Activated gamma-delta T cell treated with Interleukin-2 at 50 U/mL for 16 hours (primary cell): ENCODE measurements at regions not wholly inside any gene's neighbourhood (a gene's known extent, or its start where the extent isn't known, plus 50 kb on each side); places are given as distances from the start of the nearest gene placed in this dataset.

Experiments used
- DNase-seq: peaks from one replicate; pipeline ENCODE4 v3.0.0-alpha.2; 2020

DNA sequence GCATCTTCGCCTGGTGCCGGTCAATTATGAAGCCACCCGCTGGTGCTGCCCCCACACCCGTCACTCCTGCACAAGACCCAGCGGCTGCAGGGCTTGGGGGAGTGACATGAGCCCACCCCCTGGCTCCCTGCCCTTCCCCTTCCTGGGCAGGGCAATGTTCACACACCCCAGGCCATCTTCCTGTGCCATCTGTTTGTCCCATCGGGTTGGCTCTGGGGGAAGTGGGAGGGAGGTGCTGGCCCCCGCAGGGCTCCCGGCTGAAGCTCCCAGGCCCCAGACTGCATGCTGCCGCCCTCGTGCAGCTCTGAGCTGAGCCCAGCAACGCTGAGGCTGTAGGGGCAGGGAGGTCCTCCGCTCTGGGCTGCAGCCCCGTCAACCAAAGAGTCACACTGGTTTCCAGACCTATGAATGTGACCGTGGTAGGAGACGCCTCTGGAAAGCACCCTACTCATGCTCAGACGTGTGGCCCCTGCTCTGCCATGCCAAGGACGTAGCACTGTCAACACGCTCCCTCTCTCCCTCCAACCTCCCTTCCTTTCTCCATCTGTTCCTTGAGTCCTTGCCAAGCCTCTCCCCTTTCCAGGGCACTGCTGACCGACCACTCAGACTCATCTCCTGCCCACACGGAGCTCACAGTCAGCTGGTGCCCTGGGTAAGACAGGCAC, 140.4 kb downstream of the ENGASE start:
- no peak for DNase-seq

GRCh38 chr17:79214459-79214858, 139.8 kb downstream of the ENGASE start:
- DNase-seq = no peak

DNA sequence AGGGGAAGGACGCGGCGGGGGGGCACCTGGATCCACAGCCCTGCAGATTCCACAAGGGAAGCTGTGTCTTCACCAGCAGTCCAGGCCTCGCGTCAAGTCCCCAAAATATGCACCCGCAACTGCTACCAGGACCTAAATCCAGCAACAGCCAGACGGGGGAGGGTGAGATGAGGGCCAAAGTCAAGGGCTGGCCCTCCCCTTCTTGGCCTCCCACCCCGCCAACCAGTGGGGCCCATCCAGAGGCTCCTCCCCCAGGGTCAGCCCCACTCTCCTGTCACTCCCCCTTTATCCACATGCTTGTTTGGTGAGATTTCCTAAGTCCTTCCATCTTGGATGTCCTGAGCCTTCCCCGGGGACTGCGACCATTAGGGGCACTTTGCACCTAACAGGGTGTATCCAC, 138.7 kb downstream of the ENGASE start:
- no peak for DNase-seq

DNA sequence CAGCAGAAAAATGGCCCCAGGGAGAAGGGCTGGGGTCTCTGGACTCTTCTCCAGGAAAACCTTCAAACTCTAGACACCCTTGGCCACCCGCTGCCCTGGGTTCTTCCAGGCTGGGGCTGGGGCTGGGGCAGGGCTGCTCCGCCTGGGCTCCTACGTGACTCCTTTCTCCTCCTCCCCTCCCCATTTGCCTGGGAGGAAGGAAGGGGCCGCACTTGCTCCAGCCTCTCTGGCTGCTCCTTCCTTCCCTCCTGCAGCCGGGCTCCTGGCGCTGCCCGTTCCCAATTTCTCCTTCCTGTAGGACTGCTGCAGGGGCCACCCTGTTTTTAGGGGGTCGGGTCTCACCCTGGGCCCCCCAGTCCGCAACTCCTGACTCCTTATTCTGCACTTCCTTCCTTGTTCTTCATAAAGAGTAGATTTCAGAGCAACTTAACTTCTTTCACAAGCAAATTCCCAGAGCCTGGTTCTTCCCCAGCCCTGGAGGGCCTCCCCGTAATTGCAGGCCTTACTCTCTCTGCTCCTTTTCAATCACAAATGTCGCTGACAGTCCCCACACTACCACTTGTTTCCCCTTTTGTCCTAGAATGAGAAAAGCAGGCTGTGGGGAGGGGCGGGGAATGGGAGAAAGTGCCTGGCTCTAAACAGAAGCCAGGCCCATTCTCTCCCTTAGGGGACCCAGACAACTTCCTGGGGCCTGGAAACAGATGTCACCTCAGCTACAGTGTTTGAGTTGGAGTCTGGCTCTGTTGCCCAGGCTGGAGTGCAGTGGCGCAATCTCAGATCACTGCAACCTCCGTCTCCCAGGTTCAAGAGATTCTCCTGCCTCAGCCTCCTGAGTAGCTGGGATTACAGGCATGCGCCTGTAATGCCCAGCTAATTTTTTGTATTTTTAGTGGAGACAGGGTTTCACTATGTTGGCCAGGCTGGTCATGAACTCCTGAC, 137.8 kb downstream of the ENGASE start:
- DNase-seq = no peak

- DNase-seq = no peak
Observed at GRCh38 chr17:79211061-79211770, 136.6 kb downstream of the ENGASE start.

DNA sequence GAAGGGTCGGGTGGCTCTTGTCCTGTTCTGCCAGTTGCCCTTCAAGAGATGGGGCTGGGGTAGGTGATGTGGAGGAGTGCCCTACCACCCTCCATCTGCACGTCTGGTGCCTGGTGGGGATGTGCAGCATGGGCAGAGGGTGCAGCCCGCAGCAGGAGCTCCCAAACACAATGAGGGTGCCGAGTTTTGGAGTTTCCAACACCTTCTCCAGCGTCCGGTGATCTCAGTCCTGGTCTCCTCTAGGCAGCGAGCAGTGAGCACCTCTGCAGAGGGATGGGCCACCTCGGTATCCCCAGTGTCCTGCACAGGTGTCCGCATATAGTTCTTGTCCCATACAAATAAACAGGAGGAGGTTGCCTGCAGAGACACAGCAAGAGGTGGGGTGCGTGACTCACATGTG, 136.0 kb downstream of the ENGASE start:
- no peak for DNase-seq

DNA sequence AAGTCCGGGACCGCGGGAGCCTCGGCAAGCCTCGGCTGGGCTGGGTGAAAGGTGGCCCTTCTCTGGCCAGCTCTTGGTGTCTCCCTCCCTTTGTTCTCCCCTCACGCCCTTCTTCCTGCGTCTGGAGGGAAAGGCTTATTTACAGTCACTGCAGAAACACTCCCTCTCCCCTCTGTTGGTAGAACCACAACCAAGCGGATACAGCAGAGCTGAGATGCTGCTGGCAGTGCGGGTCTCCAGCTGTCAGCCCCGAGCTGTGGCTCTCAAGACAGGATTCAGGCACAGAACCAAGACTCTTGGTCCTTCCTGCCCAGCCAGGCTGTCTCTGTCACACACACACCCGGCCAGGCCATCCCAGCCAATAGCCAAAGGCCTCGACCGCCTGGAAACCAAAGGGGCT, 133.3 kb downstream of the ENGASE start:
- no peak for DNase-seq

DNA sequence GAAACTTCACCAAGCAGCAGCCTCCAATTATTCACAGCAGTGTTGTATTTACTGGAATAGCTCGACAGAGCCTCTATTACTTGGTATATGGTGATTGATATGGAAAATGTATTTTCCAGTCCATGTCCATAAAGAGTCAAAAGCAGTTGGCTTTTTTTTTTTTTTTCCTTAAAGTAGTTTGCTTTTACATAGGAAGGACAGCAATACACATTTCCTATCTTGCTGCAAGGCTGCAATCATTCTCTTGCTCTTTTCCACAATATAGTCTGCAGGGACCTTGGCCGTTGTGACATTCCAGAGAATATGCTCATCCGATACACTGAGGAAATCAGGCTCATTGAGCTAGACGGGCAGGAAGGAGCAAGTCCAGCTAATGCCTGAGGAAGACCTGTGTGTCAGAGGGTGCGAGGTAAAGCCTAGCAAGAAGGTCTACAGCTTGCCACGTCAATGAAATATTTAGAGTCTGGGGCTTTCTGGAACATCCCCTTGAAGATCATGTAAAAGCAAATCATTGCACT, 131.1 kb downstream of the ENGASE start:
- DNase-seq = no peak

DNA sequence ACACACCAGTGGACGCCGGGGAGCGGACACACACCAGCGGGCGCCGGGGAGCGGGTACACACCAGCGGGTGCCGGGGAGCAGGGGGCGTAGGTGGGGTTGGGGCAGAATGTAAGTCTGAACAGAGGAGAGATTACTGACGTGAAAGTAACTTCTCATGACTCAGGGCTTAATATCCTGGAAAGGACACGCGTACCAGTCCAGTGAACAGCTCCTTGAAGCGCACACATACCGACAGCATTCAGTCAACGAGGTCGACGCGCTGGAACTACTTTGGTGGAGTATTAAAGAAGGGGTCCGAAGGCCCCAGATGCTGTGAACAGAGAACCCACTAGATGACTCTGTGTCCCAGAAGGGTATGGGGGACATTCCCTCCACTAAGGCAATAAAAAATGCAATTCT, 129.6 kb downstream of the ENGASE start:
- no peak for DNase-seq

GRCh38 chr17:79203657-79204056, 129.0 kb downstream of the ENGASE start:
- DNase-seq = no peak

DNA sequence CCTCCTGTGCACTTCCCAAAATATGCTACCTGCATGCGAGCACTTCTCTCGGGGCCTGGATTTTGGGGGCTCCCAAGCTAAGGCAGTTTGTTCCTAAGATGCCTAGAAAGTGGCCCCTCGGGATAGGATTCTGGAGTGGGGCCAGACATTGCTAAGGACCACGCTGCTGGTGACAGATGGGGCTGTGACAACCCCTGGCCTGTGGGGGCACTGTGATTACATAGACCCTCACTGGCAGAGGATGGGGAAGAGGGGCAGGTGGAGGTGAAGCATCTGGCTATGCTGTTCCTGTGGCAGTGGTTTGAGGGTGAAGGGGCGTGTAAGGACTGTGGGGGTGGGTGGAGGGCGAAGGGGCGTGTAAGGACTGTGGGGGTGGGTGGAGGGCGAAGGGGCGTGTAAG, 128.4 kb downstream of the ENGASE start:
- DNase-seq = no peak

DNA sequence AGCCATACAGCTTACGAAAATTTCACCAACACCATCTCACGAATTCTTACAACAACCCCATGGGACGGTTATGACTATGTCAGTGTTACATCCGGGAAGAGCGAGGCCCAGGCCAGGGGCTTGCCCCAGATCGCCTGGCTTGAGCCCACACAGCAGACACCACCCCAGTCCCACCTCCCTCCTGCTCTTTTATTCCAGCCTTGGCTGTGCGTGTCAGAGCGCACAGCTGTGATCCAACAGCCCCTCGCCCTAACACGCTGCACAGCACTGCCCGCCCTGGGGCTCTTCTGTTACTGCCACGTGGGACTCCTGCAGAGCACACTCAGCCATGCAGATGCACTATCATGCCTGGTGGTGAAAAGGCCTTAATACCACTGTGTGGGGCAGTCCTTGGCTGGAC, 127.9 kb downstream of the ENGASE start:
- no peak for DNase-seq

GRCh38 chr17:79201536-79202227, 127.1 kb downstream of the ENGASE start:
- no peak for DNase-seq

DNA sequence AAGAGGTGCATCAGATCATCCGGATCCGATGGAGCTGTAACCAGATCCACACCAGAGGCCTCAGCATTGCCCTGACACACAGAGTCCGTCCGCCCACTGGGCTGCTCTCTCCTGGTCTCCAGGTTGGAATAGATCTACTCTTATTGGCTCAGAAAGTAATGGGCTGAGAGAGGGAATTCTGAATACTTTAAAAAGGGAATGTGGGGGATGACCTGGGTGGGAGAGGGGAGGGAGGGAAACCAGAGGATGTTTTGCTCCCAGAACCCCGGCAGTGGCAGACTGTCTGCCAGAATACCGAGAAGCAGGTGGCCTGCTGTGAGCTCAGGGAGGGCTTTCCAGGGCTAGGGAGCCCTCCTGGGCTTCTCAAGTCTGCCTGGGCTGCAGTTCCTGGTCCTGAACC, 126.5 kb downstream of the ENGASE start:
- DNase-seq = no peak

DNA sequence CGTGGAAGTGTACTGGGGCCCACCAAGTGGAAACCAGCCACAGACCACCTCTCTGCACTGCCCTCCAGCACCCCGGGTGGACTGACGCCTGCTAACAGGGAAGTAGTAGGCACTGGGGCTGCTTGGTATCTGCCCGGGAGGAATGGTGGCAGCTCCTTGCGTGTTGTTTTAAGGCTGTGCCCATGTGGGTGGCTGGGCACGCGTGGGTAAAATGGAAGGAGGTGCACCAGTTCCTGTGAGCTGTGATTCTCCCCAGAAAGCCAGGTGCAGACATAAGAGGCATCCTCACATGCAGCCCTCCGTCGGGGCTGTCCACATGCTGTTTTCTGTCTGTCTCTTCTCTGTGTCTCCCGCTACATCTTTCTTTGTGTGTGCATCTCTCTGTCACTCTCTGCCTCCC, 122.3 kb downstream of the ENGASE start:
- no peak for DNase-seq

- DNase-seq = no peak
Observed at GRCh38 chr17:79192503-79193351, 118.1 kb downstream of the ENGASE start.

GRCh38 chr17:79191270-79191934, 116.8 kb downstream of the ENGASE start:
- DNase-seq = no peak

GRCh38 chr17:79189305-79189704, 114.7 kb downstream of the ENGASE start:
- no peak for DNase-seq

GRCh38 chr17:79188685-79189084, 114.1 kb downstream of the ENGASE start:
- DNase-seq = no peak

GRCh38 chr17:79188048-79188447, 113.4 kb downstream of the ENGASE start:
- no peak for DNase-seq

DNA sequence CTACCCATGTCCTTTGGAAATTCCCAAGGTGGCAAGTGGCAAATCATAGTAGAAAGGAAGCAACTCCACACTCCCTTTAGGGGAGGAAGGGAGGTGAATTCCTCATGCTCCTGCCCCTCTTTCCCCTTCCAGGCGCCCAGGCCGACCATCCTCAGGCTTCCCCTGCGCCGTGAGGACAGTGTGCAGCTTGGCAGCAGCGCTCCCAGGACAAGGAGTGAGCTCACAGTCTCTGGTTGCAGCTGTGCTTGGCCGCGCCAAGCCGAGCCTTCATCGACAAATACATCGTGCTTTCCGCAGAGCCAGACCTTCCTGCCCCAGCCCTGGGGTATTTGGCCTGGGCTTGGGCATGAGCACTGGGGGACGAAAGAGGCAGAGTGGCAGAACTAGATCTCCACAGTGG, 112.6 kb downstream of the ENGASE start:
- no peak for DNase-seq
